MM.1S (cell line): ENCODE measurements at regions not wholly inside any gene's neighbourhood (a gene's known extent, or its start where the extent isn't known, plus 50 kb on each side); places are given as distances from the start of the nearest gene placed in this dataset.

Experiments used
- CTCF ChIP-seq: fragments of 300-600 bp; sonication (generic); IDR thresholded peaks from 2 replicates; pipeline ENCODE4 v1.5.1; 2016; ENCODE audit warnings: antibody characterized with exemption, low read length, mixed read lengths
- EZH2 ChIP-seq: fragments of 300-600 bp; sonication (generic); optimal IDR thresholded peaks from 2 replicates; pipeline ENCODE3; 2017; ENCODE audit warnings: low read depth, mild to moderate bottlenecking, antibody characterized with exemption, low read length, mixed read lengths

- TF ChIP-seq CTCF (no peak), EZH2 (no peak)
Observed at GRCh38 chr3:42012383-42012934, 50.6 kb upstream of the ULK4 start.
